Hematopoietic multipotent progenitor cell treated with erythropoietin and hydrocortisone succinate and interleukin-3 and kit ligand, for 4 days (in vitro differentiated cells): ENCODE measurements at regions not wholly inside any gene's neighbourhood (a gene's known extent, or its start where the extent isn't known, plus 50 kb on each side); places are given as distances from the start of the nearest gene placed in this dataset.

Source experiments
- DNase-seq: peaks from one replicate; pipeline ENCODE4 v3.0.0-alpha.2; 2015

- no peak for DNase-seq
Observed at GRCh38 chr1:94611681-94612475, 70.3 kb upstream of the F3 start.

GRCh38 chr1:94609619-94610018, 68.1 kb upstream of the F3 start:
- DNase-seq, result no peak

DNA sequence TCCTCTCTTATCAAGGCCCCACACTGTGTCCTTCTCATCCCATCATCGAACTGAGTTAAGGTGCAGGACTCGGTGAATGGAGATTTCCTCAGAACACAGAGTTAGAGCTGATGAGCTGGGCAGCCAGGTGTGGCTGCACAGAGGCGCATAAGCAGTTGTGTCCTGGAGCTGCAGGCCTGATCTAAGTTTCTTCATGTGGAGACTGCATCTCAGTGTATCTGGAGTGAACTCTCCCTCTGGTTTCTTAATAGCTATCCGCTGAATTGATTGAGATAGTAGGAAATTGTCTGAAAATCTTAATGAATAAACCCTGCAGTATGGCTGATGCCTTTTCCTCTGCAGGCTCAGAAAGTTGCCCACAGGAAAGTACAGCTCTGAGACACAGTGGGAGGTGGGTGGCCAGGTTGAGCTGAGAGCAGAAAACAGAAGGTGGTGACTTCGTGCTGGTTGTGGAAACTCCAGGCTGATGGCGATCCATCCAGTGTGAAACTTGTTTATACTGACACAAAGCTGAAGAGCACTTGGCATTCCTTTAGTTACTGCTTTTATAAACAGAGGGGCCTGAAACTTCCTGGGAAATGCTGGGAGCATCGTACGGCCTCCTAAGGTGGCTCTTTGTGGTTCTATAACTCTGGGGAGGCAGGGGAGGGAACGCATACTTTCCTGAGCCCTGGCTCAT, 67.4 kb upstream of the F3 start:
- no peak for DNase-seq

DNA sequence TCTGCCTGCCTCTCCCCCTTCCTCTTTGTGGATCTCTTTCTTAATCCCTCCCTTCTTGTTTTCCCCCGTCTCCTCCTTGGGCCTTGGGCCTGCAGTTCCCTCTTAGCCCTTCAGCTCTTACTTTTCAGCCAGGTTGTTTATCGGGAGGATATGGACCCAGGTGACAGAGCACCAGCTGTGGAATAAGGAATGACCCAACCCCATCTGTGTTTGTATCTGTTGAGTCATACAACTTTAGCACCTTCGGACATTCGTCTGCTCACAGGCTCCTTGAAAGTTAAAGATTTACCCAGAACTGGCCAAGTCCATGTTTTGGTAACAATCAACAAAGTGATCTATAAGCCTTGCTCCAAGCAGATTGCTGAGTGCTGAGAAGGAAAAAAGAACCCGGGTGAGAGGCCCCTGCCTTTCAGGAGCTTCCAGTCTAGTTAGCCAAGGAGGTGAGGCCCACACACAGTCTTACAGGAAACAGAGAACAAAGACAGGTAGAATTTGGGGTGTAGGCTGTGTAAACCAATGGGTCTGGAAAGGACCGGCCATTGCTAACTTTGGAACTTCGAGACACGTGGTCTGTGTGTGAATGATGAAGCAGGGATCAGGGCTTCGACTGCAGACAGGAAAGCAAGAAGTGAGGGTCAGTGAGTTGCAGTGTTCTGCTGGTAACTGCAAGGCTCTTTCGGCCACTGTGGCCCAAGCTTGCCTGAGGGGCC, 66.7 kb upstream of the F3 start:
- no peak for DNase-seq

- DNase-seq, result no peak
Observed at GRCh38 chr1:94607398-94607797, 65.8 kb upstream of the F3 start.

- DNase-seq, result no peak
Observed at GRCh38 chr1:94606471-94606870, 64.9 kb upstream of the F3 start.

DNA sequence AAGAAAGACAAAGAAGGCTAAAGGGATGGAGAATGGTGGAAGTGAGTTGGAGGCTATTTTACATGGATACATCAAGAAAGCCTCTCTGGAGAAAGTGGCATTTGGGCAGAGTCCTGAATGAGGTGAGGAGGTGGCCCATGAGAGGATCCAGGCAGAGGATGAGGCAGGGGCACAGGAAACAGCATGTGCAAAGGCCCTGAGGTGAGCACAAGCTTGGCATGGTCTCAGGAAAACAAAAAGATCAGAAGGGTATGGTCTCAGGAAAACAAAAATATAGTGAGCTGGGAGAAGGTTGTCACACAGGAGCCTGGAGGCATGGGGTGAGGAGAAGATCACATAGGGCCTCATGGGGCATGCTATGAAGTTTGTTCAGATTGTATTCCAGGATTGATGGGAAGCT, 62.1 kb upstream of the F3 start:
- no peak for DNase-seq

DNA sequence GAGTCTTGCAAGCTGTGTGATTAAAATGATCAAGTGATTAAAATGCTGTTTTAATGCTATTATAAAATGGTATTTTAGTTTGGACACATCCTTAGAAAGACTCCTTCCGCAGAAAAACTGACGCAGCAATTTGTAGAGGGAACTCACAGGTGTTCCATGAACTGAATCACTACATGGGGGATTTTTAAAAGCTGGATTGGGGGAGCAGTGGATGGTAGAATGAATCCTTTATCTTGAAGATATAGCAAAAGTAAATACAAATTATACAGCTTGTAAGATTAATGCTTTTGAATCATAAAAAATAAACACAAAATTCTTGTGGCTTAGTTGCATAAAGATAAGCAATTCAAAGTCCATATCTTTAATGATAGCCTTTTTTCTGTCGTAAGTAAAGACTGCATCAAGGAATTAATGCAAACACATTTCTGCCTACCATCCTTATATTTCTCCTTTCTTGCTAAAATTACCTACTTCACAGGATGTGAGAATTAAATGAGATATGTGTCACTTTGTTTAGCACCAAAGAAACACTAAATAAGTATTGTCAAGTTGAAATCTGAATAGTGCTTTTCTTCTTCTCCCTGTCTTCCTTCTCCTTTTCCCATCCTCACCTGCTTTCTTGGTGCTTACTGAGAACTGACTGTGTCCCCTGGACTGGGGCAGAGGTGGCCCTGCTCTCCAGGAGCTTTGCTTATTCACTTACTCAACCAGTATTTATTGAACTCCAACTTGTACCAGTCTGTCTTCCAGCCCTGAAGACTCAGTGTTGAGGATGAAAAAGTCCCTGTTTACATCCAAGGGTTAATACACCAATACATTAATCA, 61.5 kb upstream of the F3 start:
- no peak for DNase-seq

- peak; percentile 91 for DNase-seq
Observed at GRCh38 chr1:94602316-94602715, 60.8 kb upstream of the F3 start.

- DNase-seq, result no peak
Observed at GRCh38 chr1:94600556-94600955, 59.0 kb upstream of the F3 start.

DNA sequence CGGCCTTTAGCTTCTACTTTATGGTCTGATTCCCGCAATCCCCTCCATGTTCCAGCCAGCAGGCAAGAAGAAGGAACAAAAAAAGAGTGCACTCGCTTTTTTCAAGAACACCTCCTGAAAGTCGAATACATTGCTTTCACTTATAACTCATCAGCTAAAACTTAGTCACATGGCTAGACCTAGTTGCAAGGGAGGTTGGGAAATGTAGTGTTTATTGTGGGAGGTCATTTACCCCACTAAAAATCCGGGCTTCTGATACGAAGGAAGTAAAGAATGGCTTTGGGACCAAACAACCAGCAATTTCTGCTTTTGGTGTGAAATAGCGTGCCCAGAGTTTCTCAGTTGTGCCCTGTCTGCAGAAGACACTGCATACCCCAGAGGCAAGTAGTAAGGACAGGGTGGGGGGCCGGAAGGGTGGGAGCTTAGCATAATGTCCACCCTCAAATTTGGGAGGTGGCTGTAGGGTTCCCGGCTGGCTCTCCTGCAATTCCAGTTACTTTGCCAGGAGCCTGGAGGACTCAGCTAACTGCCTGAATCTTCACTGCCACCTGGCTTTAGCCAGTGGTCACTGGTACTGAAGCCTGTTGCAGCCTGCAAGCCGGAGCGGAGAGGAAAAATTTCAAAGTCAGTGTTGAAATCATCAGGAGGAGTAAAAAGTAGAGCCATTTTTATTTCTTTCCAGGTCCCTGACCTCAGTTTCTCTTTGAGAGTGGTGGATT, 57.7 kb upstream of the F3 start:
- DNase-seq, result no peak

DNA sequence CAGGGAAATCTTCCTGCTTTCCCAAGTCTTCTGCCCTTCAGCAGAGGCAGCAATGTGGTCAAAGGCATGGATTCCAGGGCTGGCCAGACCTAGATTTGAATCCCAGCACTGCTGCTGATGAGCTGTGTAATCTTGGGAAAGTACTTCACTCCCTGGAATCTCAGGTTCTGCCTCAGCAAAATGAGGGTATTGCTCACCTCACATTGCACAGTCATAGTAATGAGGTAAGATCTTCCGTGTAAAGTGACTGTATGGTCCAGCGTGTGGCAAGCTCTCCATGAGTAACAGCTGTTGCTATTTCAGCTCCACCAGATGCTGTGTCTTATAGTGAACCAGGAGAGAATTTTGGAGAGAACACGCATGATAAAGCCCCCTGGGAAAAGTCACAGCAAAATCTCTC, 56.1 kb upstream of the F3 start:
- no peak for DNase-seq

DNA sequence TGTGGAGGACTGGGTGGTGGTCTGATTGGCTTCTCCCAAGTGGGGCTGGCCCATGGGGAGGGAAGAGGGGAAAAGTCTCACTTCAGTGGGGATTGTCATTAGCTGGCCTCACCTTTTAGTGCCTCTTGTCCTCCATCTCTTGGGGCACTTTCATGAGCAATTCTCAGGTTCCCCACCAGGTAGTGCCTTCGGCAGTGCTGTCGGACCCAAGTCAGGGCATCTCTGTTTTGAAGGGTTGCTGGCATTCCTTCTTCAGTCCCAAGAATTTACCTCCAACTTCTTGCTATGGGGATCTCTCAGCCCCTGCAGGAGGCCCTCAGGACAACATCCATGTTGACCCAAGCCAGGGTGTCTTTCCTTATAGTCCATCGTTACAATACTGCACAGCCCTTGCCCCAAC, 54.7 kb upstream of the F3 start:
- no peak for DNase-seq

DNA sequence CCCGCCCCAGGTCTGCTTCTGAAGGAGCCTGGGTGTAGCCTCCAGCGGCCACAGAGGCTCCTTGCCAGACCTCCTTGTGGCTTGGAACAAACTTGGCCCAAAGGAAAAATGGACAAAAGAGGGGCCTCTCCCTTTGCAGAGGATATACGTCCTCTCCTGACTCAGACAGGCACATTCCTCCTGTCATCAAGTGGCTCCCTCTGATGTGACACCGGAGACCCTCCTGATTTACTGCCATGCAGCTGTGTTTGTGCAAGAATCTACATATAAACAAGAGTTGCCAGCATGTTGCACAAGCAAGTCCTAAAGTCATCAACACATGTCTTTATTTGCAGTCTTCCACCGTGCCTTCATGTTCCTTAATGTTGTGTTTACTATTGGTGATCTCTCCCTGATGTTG, 54.1 kb upstream of the F3 start:
- no peak for DNase-seq

- DNase-seq, result no peak
Observed at GRCh38 chr1:94593611-94594010, 52.1 kb upstream of the F3 start.

- no peak for DNase-seq
Observed at GRCh38 chr1:94592571-94592920, 51.0 kb upstream of the F3 start.

DNA sequence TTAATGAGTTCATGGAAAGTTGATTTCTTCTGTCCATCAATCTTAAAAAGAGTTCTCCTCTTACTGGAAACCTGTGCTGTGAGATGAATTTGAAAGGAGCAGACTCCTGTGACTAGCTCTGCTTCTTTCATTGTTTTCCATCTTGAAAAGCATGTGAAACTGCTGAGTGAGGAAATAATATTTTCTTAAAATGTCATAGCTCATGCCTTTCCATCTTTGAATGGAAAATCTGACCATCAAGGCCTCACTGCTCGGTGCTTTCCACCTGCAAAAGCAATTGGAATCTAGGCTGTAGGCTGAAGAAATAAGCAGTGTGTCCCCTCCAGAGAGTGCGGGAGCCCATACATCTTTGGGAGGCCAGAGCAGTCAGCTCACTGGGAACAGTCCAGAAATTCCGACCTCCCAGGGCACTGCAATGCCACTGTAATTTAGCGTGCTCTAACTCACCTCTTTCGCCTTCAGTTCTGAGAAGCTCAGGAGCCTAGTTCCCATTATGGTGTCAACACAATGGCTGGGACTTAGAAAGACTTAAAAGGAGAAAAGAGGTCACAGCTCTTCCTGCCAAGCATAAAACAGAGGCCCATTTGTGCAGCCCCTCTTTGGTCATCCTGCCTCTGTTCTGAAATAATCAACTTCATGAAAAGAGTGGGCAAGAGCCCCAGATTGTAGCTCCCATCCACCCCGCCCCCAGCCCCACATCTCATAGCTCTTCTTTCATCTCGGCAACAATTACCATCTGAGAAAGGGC, 50.4 kb upstream of the F3 start:
- no peak for DNase-seq
